Left renal pelvis (tissue), 4 donors: ENCODE measurements at regions not wholly inside any gene's neighbourhood (a gene's known extent, or its start where the extent isn't known, plus 50 kb on each side); places are given as distances from the start of the nearest gene placed in this dataset.

Experiments
- DNase-seq, 4 donors: peaks; one replicate each; pipeline ENCODE4 v3.0.0-alpha.2; 2013; ENCODE audit warnings: low read depth in 4 of 4, low spot score in 3 of 4

DNA sequence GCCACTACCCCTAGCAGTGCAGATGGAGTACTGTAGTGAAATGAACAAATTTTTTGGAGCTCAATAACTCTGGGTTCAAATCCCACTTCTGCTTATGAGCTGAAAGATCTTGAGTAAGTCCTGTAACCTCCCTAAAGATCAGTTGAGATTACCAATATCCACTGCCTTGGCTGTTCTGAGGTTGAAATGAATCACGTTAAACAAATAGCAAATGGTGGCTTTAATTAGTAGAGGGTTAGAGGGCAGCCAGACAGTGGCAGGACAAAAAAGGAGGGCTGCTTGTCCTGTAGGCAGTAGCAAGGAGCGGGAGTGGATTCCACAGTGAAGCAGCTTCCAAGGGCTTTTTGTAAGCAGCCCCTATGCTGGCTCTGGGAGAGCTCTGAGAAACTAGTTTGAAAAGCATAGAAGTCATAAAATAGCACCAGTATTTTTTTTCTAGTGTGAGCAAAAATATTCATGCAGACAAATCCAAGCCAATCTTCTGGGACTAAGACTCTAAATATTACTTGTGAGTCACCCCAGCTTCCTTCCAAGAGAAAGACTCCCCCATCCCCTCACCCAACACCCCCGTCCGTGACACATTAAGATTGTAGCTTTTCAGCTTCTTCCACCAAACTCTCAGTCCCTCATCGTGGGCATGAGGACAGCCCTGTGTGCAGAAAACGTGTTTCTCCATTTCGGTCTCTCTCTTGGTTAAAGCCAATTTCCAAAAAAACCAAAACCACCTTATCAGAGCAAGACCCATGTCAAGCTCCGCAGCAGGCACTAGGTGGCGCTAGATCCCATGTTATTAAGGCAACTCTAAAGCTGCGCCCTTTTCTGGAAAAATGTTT is 123.5 kb upstream of the LGALSL start:
- DNase-seq = peak; percentile 70 to 85 (median 80)

DNA sequence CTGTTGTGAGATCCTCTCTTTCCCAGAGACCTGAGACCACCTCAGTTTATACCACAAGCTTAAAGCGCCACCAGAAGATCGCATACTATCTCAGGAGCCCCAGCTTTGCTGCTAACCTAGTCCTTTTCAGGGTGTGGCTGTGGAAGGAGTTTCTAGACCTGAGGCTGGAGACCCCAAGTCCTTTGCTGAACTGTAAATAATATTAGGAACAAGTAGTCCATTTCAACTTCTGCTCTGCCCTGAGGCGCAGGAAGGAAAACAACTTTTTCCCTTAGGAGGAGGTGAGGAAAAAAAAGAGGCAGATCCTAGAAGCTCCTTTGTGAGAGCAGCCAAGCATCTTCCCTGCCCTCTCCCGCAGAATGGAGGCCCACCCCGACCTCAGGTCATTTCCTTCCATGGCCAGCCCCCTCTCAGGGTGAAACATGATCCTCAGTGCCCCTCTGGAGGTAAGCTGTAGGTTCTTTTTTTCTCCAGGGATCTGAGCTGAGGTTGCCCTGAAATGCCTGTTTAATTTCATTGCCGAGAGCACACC is 122.8 kb upstream of the LGALSL start:
- DNase-seq = no peak

DNA sequence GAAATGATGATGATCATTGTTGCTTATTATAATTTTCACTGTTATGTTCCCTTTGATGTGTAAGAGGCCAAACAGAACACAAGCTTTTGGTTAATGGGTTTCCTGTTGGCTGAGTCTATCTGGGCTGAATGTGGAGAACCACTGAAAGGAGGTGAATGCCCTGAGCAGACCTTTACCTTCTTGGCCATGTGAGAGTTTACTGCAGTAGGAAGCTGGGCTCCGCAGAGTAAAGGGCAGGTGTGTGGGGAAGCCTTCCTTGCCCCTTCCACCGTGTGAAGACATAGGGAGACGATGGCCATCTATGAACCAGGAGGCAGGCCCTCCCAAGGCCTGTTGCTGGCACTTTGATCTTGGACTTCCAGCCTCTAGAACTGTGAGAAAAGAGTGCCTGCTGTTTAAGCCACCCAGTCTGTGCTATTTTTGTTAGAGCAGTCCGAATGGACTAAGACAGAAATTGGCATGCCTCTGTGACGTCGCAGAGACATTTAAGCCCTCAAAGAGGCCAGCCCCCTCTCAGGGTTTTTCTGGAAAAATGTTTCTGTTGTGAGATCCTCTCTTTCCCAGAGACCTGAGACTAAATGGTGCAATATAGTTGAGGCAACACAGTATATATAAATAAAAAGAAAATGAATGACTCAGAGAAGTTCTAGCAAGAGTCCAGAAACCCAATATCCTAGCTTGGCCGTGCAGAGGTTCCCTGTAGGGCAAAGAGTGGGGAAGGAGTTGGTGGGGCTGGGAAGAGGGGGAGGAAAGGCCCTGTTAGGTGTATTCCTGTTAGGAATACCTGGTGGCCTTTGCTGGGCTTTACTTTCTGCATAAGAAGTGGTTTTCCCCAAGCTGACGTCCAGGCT is 121.9 kb upstream of the LGALSL start:
- no peak for DNase-seq

DNA sequence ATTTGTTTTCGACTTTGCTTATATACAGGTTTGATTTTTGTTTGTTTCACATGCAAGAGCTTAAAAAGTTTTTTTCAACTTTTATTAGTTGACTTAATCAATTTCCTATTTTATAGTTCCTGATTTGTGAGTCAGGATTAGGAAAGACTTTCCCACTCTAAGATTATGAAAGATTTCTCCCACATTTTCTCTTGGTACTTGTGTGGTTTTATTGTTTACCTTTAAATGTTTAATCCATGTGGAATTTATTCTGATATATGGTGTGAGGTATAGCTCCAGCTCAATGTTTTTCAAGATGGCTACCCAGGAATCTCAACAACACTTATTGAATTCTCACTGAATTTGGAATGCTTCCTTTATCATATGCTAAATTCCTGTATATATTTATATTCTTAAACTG is 117.8 kb upstream of the LGALSL start:
- no peak for DNase-seq

DNA sequence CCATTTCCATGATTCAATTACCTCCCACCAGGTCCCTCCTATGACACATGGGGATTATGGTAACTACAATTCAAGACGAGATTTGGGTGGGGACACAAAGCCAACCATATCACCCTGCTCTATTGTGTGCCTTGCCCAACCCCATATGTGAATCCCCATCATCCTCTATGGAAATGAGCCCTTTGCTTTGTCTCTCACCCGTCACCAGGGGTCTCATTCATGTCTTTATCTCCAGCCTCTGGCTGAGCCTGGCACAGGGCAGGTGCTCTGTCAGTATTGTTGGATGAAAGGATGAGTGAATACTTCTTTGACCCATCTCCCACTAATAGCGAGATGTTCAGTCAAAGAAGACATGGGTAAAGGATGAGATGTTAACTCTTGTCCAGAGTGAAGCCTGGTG is 116.6 kb upstream of the LGALSL start:
- no peak for DNase-seq

DNA sequence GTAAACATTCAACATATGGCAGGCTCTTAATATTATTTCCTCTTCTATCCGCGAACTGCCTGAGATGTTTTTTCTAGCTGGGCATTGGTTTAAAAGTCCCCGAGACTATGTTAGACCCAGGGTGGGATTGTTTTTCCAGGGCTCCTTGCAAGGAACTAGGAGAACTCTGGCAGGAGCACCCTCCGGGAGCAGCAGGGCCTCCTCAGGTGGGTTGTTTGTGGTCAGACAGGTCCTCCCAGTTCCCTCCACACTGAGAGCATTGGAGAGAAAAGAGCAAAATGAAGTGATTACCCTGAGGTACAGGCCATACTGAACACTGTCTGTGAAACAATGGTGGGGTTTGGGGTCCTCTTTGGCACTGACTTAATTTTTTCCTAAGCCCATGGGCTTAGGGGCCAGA is 115.9 kb upstream of the LGALSL start:
- DNase-seq = no peak

DNA sequence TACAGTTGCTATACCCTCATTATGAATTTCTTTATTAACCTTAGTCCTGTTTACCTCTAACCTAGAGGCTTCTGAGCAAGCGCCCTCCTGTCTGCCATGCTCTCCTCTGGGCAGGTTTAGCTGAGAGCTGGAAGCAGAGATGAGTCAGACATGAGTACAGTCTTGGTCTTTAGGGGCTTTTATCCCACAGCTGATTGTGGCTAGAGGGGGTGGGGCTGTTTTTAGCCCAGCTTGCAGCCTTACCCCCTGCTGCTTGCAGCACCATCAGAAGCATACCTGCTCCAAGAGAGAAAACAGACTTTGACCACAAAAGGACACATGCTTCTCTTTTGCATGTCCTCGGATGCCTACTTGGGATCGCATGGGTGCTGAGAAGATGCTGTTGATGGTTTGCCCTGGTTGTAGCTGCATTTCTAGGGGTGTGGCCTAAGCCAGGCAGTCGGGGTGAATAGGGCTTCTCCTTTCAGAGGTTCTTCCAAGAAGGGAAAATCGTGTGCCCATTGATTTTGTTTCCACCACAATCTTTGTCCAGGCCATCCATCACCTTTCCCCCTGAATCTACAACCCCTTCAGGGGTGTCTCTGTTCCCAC is 115.0 kb upstream of the LGALSL start:
- DNase-seq = no peak

DNA sequence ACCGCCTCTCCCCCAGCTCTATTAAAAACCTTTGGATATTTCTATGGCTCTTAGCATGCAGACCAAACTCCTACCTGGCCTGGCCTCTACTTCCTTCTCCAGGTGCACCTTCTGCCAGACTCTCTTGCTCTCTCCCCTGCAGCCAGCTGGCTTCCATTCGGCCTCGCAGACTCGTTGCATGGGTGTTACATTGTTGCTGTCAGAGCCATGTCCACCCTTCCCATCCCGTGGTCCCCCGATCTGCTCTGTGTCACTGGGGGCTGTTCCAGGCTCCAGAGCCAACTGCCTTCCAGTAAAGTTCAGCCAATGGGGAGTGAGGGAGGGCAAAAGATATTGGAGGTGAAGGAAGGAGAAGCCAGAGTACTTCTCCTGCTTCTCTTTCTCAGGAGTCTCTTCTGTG is 112.5 kb upstream of the LGALSL start:
- DNase-seq = no peak

DNA sequence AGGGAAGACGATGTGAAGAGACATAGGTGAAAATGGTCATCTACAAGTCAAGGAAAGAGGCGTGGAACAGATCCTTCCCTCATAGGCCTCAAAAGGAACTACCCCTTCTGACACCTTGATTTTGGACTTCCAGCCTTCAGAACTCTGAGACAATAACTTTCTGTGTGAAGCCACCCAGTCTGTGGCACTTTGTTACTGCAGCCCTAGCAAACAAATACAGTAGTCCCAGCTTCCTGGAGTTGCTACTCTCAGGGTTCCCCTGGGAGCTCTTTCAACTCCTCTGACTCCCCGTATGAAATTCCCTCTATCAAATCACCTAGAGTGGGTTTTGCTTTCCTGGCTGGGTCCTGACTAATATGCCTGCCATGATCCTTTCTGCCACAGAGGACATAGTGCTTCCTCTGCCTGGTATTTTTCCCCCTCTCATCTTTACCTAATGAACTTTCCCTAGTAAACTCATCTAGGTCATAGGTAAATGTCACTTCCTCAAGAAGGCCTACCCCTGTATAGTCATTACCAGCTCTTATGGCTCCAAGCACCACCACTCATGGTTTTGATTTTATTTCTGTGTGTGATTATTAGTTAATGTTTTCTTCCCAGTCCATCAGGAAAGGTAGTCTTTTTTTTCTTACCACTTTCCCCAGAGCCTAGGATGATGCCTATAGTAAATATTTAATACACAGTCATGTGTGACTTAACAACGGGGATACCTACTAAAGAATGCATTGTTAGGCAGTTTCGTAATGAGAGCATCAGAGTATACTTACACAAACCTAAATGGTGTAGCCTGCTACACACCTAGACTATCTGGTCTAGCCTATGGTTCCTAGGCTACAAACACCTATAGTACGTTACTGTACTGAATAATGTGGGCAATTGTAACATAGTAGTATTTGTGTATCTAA is 111.5 kb upstream of the LGALSL start:
- no peak for DNase-seq

DNA sequence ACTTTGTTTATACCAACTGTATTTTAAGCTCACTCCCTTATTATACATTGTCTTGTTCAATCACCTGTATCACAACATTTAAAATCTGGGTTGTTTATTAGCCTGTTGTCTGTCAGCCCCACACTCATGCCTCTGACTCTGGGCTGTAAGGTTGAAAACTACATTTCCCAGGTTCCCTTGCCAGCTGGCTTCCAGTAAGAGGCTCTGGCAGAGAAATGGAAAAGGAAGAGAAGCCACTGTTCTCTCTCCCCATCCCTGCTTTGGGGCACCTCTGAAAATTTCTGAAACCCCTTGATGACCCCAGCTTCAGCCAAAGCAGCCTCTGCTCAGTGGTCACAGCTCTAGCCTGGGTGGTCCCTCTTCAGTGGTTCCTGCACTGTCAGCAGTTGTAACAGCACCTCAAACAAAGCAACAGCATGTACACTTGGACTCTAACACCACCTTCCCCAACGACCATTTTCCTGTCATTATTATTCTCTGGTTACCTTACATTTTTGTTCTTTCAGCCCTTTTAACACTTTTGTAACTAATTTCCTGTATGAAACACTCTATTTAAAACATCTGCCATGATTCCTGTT is 108.9 kb upstream of the LGALSL start:
- no peak for DNase-seq

DNA sequence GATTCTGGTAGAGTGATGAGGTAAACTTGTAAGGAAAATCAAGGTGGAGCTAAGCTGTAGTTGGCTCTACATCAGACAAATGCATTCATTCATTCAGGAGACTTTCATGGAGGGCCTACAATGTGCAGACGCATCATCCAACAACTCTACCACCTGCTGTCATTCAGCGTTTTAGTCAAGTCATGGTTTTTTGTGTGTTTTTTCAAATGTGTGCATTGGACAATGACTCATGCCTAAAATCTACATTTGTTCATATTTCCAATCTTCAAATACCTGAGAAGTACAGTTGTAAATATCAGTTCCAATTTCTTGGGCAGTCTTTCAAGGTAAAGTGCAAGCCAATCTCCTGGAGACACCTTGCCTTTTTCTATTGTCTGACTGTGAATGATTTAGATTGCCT is 108.0 kb upstream of the LGALSL start:
- no peak for DNase-seq

DNA sequence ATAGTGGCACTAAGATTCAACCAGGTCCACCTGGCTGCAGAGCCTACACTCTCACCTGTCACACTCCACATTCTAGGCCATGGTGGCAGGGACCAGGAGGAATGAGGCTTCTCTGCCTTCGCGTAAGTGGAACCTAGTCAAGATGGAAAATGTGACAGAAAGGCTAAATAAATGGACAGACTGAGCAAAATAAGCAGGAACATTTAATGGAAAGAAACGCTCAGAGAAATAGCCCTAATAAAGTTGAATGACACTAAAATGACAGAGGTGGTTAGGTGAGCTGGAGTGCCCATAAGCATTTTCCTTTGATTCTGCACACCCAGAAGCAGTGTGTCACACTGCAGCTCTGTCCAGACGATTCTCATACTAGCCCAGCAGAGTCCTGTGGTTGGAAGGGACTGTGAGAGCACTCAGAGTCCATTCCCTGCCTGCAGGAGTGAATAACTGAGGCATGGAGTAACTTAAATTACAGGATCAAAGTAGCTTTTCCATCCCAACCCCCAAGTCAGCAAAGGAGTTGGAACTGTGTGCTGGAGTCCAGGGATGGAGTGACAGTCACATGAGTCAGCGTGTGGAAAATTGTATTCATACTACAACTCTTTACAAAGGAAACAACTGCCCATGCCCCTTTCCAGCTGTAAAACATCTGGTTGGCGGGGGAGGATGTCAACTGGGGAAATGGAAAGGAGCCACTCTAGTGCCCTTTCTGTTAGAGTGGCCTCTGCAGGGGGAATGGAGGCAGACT is 105.4 kb upstream of the LGALSL start:
- no peak for DNase-seq

DNA sequence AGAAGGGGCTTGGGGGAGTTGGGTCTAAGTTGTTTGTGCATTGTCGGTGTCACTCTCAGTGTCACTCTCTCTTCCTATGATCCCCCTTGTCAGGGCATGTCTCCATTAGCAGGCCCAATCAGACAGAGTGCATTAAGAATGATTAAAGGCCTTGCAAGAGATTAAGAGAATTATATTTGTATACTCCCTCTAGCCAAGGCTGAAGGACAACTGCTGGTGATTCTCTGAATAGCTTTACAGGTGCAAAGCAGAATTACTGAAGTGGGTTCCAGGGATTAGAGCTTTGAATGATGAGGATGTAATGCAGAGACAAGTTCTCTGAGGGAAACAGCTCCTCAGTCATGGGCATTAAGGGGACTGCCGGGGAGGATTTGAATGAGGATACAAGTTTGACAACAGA is 104.8 kb upstream of the LGALSL start:
- DNase-seq = no peak

DNA sequence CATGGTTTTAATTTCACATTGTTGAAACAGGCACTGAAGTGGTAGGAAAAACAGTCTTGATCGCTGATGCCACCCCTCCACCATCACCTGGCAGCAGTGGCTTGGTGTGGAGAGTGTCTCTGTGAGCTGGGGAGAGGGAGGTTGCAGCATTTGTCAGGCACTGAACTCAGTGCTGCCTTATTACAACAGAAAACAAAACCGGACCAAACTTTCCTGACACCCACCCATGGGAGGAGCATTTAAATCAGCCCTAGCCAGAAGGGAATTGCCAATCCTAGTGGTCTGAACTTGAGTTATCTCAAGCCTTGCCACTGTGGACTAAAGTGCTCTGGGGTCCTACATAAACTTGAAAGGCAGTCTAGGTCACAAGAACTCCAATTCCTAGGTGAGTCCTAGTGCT is 103.0 kb upstream of the LGALSL start:
- DNase-seq = no peak

DNA sequence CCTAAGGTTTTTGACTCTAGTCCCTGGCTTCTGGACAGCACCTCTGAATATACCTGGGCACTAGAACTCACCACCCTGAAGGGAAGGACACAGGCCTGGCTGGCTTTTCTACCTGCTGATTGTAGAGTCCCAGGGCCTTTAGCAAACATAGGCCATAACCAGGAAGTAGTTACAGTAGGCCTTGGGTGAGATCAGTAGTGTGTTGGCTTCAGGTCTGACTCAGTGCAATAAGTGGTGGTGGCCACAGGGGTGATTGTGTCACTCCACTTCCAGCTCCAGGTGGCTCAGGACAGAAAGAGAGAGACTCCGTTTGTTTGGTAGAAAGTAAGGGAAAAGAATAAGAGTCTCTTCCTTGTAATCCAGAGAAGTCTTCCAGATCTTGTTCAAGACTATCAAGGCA is 101.7 kb upstream of the LGALSL start:
- no peak for DNase-seq

DNA sequence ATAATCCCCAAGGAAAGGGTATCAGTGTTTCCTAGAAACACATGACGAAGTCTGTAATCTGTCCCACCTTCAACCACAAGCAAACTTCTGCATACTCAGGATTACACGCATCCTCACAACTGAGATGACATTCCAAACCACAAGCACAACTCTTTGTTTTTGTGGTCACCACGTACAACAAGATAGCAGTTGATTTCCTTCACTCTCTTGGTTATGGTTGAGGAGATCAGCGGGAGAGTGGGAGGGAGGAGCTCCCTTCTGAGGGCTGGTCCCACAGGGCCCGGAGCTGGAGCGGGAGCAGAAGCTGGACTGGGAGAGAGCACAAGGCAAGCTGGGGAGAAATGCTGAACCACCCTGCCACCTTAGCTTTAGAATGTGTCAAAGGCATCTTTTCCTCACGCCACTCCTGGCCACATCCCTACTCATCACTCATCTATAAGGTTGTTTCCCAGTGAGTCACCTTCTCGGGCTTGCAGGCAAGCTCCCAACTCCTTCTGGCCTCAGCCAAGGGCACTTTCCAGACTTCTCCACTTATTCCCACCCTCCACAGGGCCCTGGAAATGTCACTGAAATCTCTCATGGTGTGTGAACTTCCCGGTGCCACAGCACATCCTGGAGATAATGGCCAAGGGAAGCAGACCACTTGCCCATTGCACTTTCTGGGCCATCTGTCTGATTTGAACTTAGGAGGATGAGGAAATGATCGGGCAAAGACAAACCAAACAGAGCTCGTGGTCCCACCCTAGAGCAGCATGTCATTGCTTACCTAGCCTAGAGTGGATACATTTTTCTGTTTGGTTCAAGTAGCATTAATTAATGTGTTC is 98.9 kb upstream of the LGALSL start:
- DNase-seq = no peak

DNA sequence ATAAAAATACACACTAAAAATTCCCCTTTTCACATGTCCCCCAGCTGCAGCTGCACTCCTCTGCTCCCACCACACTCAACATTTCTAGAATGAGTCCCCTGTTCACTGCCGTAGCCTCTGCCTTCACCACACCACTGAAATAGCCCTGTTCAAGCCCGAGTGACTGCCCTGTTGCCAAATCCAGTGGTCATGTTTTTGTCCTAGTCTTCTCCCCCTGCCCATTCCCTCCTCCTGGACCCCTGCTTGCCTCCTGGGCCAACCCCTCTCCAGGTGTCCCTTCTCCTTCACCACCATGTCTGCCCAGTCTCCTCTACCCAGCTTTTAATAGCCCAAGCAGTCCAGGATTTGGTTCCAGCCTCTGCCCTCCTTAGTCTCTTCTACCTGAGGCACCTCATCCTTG is 97.1 kb upstream of the LGALSL start:
- DNase-seq = no peak

DNA sequence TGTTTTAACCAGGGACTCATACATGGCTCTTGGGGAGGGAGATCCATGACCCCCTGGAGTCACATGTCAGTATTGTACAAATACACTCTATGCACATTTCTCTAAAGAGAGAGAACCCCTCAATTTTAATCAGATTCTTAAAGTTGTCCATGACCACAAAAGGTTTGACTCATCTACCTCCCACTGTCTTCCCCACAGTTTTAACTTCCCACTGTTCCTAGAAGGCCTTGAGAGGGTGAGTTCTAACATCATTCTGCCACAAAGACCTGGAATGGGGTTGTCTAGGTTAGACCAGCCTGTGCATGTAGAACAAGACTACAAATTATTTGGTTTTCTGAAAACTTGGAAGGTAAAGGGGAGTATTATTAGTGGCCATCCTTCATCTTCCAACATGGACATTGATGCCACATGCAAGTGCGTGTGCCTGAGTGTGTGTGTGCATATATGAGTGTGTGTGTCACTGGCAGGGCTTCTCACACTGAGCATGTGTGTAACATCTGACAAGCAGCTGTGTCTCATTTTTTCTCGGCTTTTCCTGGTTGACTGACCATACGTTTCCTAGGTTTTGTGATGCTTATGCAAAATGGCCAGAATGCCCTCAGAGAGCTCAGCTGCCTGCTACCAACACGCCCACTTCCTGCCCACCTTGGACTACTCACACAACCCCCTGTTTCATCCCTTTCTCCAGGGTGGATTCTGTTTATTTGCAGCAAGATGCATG is 94.6 kb upstream of the LGALSL start:
- DNase-seq = no peak
